ENCODE measurements at regions not wholly inside any gene's neighbourhood (a gene's known extent, or its start where the extent isn't known, plus 50 kb on each side); places are given as distances from the start of the nearest gene placed in this dataset.

GRCh38 chr13:34810996-34811395 is 131.1 kb upstream of the NBEA start:
- Histone ChIP-seq H3K4me1 (ENCODE audit: control insufficient read depth in 1 of 2, insufficient read depth in 2 of 2, low read length in 2 of 2) (no peaks in the 10 kb centered on the region), H3K9me3 (replicated peaks in 1 of 2; ENCODE audit: control insufficient read depth in 1 of 2, insufficient read depth in 1 of 2, low read length in 2 of 2) (peaks cover 8 to 19% of the 10 kb centered on the region in 2 donors), H3K79me2 (ENCODE audit: insufficient read depth, low read length) (no peaks in the 10 kb centered on the region), H3K9ac (ENCODE audit: insufficient read depth, low read length, poor library complexity, severe bottlenecking) (no peak overlapping the region), H3K36me3 (replicated peaks in 1 of 2; ENCODE audit: control insufficient read depth in 1 of 2, insufficient read depth in 2 of 2, low read length in 2 of 2) (no peaks in the 10 kb centered on the region), H3K27ac (ENCODE audit: low read depth in 1 of 2, low read length in 2 of 2) (no peak overlapping the region), H2AFZ (ENCODE audit: insufficient read depth, low read depth, low read length, poor library complexity, severe bottlenecking) (no peak overlapping the region), H3K4me3 (replicated peaks in 1 of 3; ENCODE audit: low read depth in 2 of 3, low read length in 3 of 3) (no peak overlapping the region), H3K27me3 (ENCODE audit: control insufficient read depth in 2 of 2, insufficient read depth in 2 of 2, low read length in 2 of 2) (no peaks in the 10 kb centered on the region), H4K20me1 (ENCODE audit: insufficient read depth, low read length) (no peaks in the 10 kb centered on the region), H3K4me2 (replicated peaks; ENCODE audit: extremely low read depth, low read length, poor library complexity, severe bottlenecking) (no peak overlapping the region)
- no peak overlapping the region for H3K4me3 Mint-ChIP-seq
- H3K36me3 Mint-ChIP-seq = no peaks in the 10 kb centered on the region
- no peak overlapping the region for H3K27ac Mint-ChIP-seq
- intact Hi-C loops (cut with micrococcal nuclease) = no loop called here
- H3K9me3 Mint-ChIP-seq = peaks cover 0 to 10% (median 6%) of the 10 kb centered on the region in 7 donors
- H3K27me3 Mint-ChIP-seq (ENCODE audit: low read depth in 3 of 3) = no peaks in the 10 kb centered on the region
- 64% methylated on average over 2 of the region's 3 CpGs for whole genome bisulfite sequencing (ENCODE audit: insufficient coverage)
- no peak for DNase-seq
- TF ChIP-seq CTCF (IDR thresholded peaks at IDR 0.05) = no peak
- H3K4me1 Mint-ChIP-seq = no peaks in the 10 kb centered on the region

- no peak overlapping the region for H3K4me3 Mint-ChIP-seq
- Histone ChIP-seq H3K4me3 (replicated peaks in 1 of 3; ENCODE audit: low read depth in 2 of 3, low read length in 3 of 3) (no peak overlapping the region), H3K4me2 (replicated peaks; ENCODE audit: extremely low read depth, low read length, poor library complexity, severe bottlenecking) (no peak overlapping the region), H3K9me3 (replicated peaks in 1 of 2; ENCODE audit: control insufficient read depth in 1 of 2, insufficient read depth in 1 of 2, low read length in 2 of 2) (peaks cover 15 to 25% of the 10 kb centered on the region in 2 donors), H3K27me3 (ENCODE audit: control insufficient read depth in 2 of 2, insufficient read depth in 2 of 2, low read length in 2 of 2) (no peaks in the 10 kb centered on the region), H3K9ac (ENCODE audit: insufficient read depth, low read length, poor library complexity, severe bottlenecking) (no peak overlapping the region), H3K27ac (ENCODE audit: low read depth in 1 of 2, low read length in 2 of 2) (no peak overlapping the region), H3K79me2 (ENCODE audit: insufficient read depth, low read length) (no peaks in the 10 kb centered on the region), H2AFZ (ENCODE audit: insufficient read depth, low read depth, low read length, poor library complexity, severe bottlenecking) (no peak overlapping the region), H4K20me1 (ENCODE audit: insufficient read depth, low read length) (no peaks in the 10 kb centered on the region), H3K4me1 (ENCODE audit: control insufficient read depth in 1 of 2, insufficient read depth in 2 of 2, low read length in 2 of 2) (no peaks in the 10 kb centered on the region), H3K36me3 (replicated peaks in 1 of 2; ENCODE audit: control insufficient read depth in 1 of 2, insufficient read depth in 2 of 2, low read length in 2 of 2) (no peaks in the 10 kb centered on the region)
- H3K36me3 Mint-ChIP-seq = no peaks in the 10 kb centered on the region
- WGBS (ENCODE audit: insufficient coverage) = 87% methylated on average over 2 of the region's 2 CpGs
- H3K9me3 Mint-ChIP-seq = peaks cover 0 to 16% (median 6%) of the 10 kb centered on the region in 7 donors
- no peak overlapping the region for H3K27ac Mint-ChIP-seq
- H3K27me3 Mint-ChIP-seq (ENCODE audit: low read depth in 3 of 3) = peaks cover 0 to 3% (median 0%) of the 10 kb centered on the region in 3 donors
- H3K4me1 Mint-ChIP-seq = no peaks in the 10 kb centered on the region
- no peak for DNase-seq
- intact Hi-C loops (cut with micrococcal nuclease) = no loop called here
- TF ChIP-seq CTCF (IDR thresholded peaks at IDR 0.05) = no peak
These were observed 126.5 kb upstream of the NBEA start for GRCh38 chr13:34815526-34815925.
